Body of pancreas (tissue), 4 donors: ENCODE measurements at regions not wholly inside any gene's neighbourhood (a gene's known extent, or its start where the extent isn't known, plus 50 kb on each side); places are given as distances from the start of the nearest gene placed in this dataset.

Source experiments
- POLR2A ChIP-seq, 3 donors: fragments of 450-650 bp; IDR thresholded peaks; one replicate each; pipeline ENCODE4 v1.6.1; 2016; ENCODE audit warnings: antibody characterized with exemption in 3 of 3, mild to moderate bottlenecking in 2 of 3
- TF ChIP-seq, protein P1 (sequence below), 7 experiments: fragments of 450-650 bp in 4 of 7; fragments of 200-600 bp in 3 of 7; sonication (generic) in 3 of 7; IDR thresholded peaks; one replicate each; pipeline ENCODE4 v1.5.1; 2016 to 2019; ENCODE audit warnings: antibody characterized with exemption in 7 of 7

- TF ChIP-seq, protein P1, sequence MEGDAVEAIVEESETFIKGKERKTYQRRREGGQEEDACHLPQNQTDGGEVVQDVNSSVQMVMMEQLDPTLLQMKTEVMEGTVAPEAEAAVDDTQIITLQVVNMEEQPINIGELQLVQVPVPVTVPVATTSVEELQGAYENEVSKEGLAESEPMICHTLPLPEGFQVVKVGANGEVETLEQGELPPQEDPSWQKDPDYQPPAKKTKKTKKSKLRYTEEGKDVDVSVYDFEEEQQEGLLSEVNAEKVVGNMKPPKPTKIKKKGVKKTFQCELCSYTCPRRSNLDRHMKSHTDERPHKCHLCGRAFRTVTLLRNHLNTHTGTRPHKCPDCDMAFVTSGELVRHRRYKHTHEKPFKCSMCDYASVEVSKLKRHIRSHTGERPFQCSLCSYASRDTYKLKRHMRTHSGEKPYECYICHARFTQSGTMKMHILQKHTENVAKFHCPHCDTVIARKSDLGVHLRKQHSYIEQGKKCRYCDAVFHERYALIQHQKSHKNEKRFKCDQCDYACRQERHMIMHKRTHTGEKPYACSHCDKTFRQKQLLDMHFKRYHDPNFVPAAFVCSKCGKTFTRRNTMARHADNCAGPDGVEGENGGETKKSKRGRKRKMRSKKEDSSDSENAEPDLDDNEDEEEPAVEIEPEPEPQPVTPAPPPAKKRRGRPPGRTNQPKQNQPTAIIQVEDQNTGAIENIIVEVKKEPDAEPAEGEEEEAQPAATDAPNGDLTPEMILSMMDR (IDR thresholded peaks at IDR 0.05) = no peak
- no peak for TF ChIP-seq POLR2A (IDR thresholded peaks at IDR 0.05)
Observed at GRCh38 chr6:51528556-51528955, 558.9 kb downstream of the PKHD1 start.
